Sigmoid colon (tissue), 6 donors: ENCODE measurements at regions not wholly inside any gene's neighbourhood (a gene's known extent, or its start where the extent isn't known, plus 50 kb on each side); places are given as distances from the start of the nearest gene placed in this dataset.

Source experiments
- DNase-seq: peaks from one replicate; pipeline ENCODE4 v3.0.0-alpha.2; 2019
- H3K27ac ChIP-seq, 4 donors: fragments of 200-600 bp; sonication (generic); one replicate each; pipeline ENCODE4 v1.5.1; 2016 to 2019; ENCODE audit warnings: mild to moderate bottlenecking in 1 of 4
- H3K27me3 ChIP-seq, 3 donors: fragments of 200-600 bp; sonication (generic); one replicate each; pipeline ENCODE4 v1.5.1; 2019; ENCODE audit warnings: mild to moderate bottlenecking in 1 of 3
- H3K36me3 ChIP-seq, 4 donors: fragments of 200-600 bp; sonication (generic); one replicate each; pipeline ENCODE4 v1.5.1; 2016 to 2019
- H3K4me1 ChIP-seq, 4 donors: fragments of 200-600 bp; sonication (generic); one replicate each; pipeline ENCODE4 v1.5.1; 2017 to 2019
- H3K4me3 ChIP-seq, 4 donors: fragments of 200-600 bp; sonication (generic); one replicate each; pipeline ENCODE4 v1.5.1; 2017 to 2019; ENCODE audit warnings: mild to moderate bottlenecking in 2 of 4, moderate library complexity in 1 of 4
- H3K9me3 ChIP-seq, 4 donors: fragments of 200-600 bp in 3 of 4; sonication (generic) in 3 of 4; one replicate each; pipeline versions ENCODE4 v1.5.1 to v1.6.1; 2013 to 2019
- EP300 ChIP-seq, 4 donors: sonication (generic); formaldehyde crosslinking; IDR thresholded peaks; one replicate each; pipeline ENCODE4 v1.6.1; 2017; ENCODE audit warnings: antibody characterized with exemption in 4 of 4
- POLR2A ChIP-seq, 2 donors: fragments of 450-650 bp; IDR thresholded peaks; one replicate each; pipeline ENCODE4 v1.6.1; 2016; ENCODE audit warnings: antibody characterized with exemption in 2 of 2, mild to moderate bottlenecking in 2 of 2, moderate library complexity in 2 of 2
- POLR2AphosphoS5 ChIP-seq, 4 donors: sonication (generic); formaldehyde crosslinking; IDR thresholded peaks; one replicate each; pipeline ENCODE4 v1.6.1; 2017; ENCODE audit warnings: antibody characterized with exemption in 4 of 4
- WGBS, 2 donors: extraction: QIAGEN DNeasy Blood & Tissue Kit; methylation state at CpG; one replicate each; pipeline ENCODE4 v1.1.7; 2013; 5-methylcytosine and 5-hydroxymethylcytosine counted together
- intact Hi-C: fragments of 100-400 bp; cut with DNase I; formaldehyde crosslinking; loops from one replicate; pipeline ENCODE4 v1.15.1; 2023
- TF ChIP-seq, protein P1 (sequence below), 4 experiments: fragments of 450-650 bp in 3 of 4; fragments of 200-600 bp in 1 of 4; IDR thresholded peaks; one replicate each; pipeline ENCODE4 v1.5.1; 2016 to 2019; ENCODE audit warnings: antibody characterized with exemption in 4 of 4, mild to moderate bottlenecking in 3 of 4, moderate library complexity in 2 of 4
- donor health status: healthy with polysubstance abuse.
- donor health status: healthy.

DNA sequence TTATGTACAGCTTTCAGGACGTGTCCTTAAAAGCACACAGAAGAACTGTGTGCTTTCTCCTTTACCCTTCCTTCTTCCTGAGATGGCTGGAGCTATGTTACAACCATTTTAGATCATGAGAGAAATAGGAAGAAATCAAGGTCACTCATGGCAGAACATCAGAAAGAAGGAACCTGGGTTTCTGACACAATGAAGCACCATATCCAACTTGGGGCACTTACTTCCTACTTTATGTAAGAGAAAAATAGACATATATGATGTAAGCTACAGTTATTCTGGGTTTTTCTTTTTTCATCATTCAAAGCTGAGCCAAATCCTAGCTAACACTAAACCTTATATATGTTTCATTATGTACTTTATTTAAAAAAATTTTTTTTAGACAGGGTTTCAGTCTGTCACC is 79.5 kb downstream of the FAM161A start:
- Histone ChIP-seq H3K36me3 (no peaks in the 10 kb centered on the region), H3K27ac (no peak overlapping the region), H3K4me1 (no peaks in the 10 kb centered on the region), H3K9me3 (no peaks in the 10 kb centered on the region), H3K4me3 (no peak overlapping the region), H3K27me3 (no peaks in the 10 kb centered on the region)
- intact Hi-C loops, result no loop called here
- DNase-seq, result no peak
- 77 to 80% methylated on average over 1 of the region's 1 CpG for WGBS, 2 donors
- no peak for TF ChIP-seq EP300 (IDR thresholded peaks at IDR 0.05)
- no peak for TF ChIP-seq POLR2AphosphoS5 (IDR thresholded peaks at IDR 0.05)

DNA sequence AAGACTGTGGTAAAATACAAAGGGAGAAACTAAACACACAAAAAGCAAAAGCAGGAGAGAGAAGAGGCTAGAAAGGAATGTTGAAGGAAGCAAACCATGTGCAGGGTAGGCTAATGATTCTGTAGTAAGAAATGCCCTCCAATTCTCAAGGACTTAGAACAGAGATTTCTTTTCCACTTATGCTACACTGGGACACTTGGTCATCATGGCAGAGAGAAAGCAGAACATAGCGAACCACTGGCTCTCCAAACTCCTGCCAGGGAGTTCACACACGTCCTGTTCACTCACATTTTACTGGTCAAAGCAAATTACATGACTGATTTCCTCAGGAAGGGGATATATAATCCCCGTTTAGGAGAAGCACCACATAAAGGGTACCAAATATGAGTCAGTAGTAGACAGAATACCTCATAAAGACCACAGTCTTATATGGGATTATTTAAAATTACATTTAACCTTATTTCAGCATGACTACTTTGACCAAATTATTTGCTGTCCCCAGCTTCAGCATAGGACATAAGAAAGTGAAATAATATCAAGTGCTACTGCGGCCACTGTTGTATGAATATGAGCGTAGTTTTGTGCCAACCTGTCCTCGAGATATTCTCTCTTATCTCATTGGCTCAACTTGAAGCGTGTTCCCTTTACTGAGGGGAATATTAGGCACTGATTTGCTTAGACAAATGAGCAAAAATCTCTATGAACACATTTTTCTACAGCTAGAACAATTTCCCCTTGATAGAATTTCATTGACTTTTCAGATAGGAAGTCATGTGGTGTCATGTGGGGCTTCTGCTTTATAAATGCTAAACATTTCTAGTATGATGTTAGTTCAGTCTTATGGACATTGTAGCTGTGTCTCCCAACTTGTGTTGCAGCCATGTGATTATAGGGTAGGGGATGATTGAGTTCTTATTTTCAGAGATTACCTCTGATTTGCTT is 81.7 kb downstream of the FAM161A start:
- Histone ChIP-seq H3K4me3 (no peak overlapping the region), H3K9me3 (no peaks in the 10 kb centered on the region), H3K36me3 (no peaks in the 10 kb centered on the region), H3K27me3 (no peaks in the 10 kb centered on the region), H3K27ac (no peak overlapping the region), H3K4me1 (no peaks in the 10 kb centered on the region)
- intact Hi-C loops, result no loop called here
- 78 to 85% methylated on average over 7 of the region's 7 CpGs for WGBS, 2 donors
- TF ChIP-seq POLR2AphosphoS5 (IDR thresholded peaks at IDR 0.05) (no peak), POLR2A (IDR thresholded peaks at IDR 0.05) (no peak), EP300 (IDR thresholded peaks at IDR 0.05) (no peak)
- TF ChIP-seq, protein P1, sequence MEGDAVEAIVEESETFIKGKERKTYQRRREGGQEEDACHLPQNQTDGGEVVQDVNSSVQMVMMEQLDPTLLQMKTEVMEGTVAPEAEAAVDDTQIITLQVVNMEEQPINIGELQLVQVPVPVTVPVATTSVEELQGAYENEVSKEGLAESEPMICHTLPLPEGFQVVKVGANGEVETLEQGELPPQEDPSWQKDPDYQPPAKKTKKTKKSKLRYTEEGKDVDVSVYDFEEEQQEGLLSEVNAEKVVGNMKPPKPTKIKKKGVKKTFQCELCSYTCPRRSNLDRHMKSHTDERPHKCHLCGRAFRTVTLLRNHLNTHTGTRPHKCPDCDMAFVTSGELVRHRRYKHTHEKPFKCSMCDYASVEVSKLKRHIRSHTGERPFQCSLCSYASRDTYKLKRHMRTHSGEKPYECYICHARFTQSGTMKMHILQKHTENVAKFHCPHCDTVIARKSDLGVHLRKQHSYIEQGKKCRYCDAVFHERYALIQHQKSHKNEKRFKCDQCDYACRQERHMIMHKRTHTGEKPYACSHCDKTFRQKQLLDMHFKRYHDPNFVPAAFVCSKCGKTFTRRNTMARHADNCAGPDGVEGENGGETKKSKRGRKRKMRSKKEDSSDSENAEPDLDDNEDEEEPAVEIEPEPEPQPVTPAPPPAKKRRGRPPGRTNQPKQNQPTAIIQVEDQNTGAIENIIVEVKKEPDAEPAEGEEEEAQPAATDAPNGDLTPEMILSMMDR (IDR thresholded peaks at IDR 0.05), result no peak
- DNase-seq, result no peak

DNA sequence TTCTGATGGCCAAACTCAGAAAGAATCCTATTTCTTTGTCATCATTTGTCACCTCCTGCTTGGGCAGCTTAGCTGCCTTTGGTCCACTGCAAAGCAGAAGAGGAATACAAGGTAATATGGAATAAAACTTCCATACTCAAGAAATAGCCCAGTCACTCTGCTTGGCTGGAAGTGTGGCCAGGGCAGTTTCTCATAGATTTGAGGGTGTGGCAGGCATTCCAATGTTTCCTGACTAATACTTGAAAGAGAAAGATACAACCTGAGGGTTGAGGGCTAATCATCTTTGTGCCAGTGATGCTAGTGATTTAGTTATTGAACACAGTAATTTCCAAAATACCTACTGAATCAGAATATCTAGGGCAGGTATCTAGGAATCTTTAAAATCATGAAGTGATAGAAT is 83.1 kb downstream of the FAM161A start:
- Histone ChIP-seq H3K27me3 (no peaks in the 10 kb centered on the region), H3K9me3 (no peaks in the 10 kb centered on the region), H3K27ac (no peak overlapping the region), H3K4me3 (no peak overlapping the region), H3K4me1 (no peaks in the 10 kb centered on the region), H3K36me3 (no peaks in the 10 kb centered on the region)
- no peak for TF ChIP-seq POLR2A (IDR thresholded peaks at IDR 0.05)
- TF ChIP-seq, protein P1 (IDR thresholded peaks at IDR 0.05), result no peak
- no peak for DNase-seq
- intact Hi-C loops, result no loop called here

DNA sequence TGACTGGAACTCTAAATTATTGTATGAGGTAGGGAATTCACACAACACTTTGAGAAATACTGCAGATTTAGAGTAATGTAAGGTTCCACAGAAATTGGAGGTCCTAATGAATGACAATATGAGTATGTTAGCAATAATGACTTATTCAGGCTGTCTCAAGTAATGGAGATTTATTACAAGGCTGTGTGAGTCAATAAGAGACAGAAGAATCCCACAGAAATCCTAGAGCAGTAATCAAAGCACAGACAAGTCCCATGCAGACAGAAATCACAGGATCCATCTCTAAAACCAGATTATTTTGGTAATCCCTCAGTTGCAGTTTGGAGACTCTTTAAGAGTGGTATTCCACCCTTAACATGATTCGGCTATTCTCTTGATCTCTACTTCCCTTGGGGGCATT is 83.6 kb downstream of the FAM161A start:
- WGBS, 2 donors, result 80 to 85% methylated on average over 1 of the region's 1 CpG
- H3K4me3 ChIP-seq, result no peak overlapping the region
- no peak for DNase-seq
- H3K4me1 ChIP-seq, result no peaks in the 10 kb centered on the region
- H3K9me3 ChIP-seq, result no peaks in the 10 kb centered on the region
- no peaks in the 10 kb centered on the region for H3K36me3 ChIP-seq
- TF ChIP-seq, protein P1 (IDR thresholded peaks at IDR 0.05), result no peak
- no peak for TF ChIP-seq POLR2AphosphoS5 (IDR thresholded peaks at IDR 0.05)
- TF ChIP-seq EP300 (IDR thresholded peaks at IDR 0.05), result no peak
- no peaks in the 10 kb centered on the region for H3K27me3 ChIP-seq
- no peak overlapping the region for H3K27ac ChIP-seq
- intact Hi-C loops, result no loop called here

DNA sequence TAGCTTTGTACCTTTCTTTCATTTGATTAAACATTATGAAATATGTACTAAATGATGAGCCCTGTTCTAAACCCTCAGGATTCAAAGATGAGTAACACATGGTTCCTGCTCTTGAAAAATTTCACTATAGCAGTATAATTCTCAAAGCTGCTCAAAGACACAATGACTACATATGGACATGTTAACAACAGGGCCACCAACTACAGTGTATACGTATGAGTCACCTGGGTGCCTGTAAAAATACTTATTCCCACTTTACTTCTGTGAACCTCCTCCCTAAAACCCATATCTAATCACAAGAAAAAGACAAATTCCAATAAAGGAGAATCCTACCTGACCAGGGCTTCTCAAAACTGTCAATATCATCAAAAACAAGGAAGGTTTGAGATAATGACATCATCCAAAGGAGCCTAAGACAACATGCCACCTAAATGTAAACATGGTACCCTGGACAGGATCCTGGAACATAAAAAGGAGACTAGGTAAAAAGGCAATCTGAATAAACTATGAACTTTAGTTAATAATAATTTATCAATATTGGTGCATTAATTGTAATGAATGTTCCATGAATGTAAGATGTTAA is 84.7 kb downstream of the FAM161A start:
- no peaks in the 10 kb centered on the region for H3K36me3 ChIP-seq
- 90 to 94% methylated on average over 1 of the region's 1 CpG for WGBS, 2 donors
- intact Hi-C loops, result loop anchor here (10.0 kb wide), 1 partner anchor 624 kb away; no protein-coding TSS in a partner anchor

More for the DNA sequence above, 84.7 kb downstream of the FAM161A start:
- Histone ChIP-seq H3K27ac (no peak overlapping the region), H3K4me3 (no peak overlapping the region), H3K9me3 (no peaks in the 10 kb centered on the region), H3K4me1 (peaks cover 0 to 6% (median 0%) of the 10 kb centered on the region in 4 donors), H3K27me3 (no peaks in the 10 kb centered on the region)
- no peak for DNase-seq
- no peak for TF ChIP-seq POLR2A (IDR thresholded peaks at IDR 0.05)
- TF ChIP-seq, protein P1 (IDR thresholded peaks at IDR 0.05), result no peak
- TF ChIP-seq EP300 (IDR thresholded peaks at IDR 0.05), result no peak
- no peak for TF ChIP-seq POLR2AphosphoS5 (IDR thresholded peaks at IDR 0.05)
